ENCODE measurements at regions not wholly inside any gene's neighbourhood (a gene's known extent, or its start where the extent isn't known, plus 50 kb on each side); places are given as distances from the start of the nearest gene placed in this dataset.

DNA sequence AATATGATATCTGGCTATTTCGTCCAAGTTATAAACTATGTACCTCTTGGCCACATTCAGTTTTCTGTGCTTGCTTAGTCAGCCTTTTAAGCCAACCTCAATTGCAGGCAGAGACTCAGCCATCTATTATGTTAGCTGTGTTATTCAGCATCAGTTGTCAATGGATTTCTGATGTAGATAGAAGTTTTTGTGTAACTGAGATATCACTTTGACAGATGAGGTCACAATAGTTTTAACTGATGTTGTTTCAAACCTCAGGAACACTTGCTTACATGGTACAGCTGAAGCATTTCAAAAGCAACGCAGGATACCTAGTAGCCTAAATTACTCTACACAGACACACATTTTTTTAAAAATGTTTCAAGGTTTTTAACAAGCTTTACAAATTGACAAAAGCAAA is 1478.0 kb downstream of the NCAM2 start:
- TF ChIP-seq, protein P1, sequence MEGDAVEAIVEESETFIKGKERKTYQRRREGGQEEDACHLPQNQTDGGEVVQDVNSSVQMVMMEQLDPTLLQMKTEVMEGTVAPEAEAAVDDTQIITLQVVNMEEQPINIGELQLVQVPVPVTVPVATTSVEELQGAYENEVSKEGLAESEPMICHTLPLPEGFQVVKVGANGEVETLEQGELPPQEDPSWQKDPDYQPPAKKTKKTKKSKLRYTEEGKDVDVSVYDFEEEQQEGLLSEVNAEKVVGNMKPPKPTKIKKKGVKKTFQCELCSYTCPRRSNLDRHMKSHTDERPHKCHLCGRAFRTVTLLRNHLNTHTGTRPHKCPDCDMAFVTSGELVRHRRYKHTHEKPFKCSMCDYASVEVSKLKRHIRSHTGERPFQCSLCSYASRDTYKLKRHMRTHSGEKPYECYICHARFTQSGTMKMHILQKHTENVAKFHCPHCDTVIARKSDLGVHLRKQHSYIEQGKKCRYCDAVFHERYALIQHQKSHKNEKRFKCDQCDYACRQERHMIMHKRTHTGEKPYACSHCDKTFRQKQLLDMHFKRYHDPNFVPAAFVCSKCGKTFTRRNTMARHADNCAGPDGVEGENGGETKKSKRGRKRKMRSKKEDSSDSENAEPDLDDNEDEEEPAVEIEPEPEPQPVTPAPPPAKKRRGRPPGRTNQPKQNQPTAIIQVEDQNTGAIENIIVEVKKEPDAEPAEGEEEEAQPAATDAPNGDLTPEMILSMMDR (IDR thresholded peaks at IDR 0.05) = no peak
- no peak for TF ChIP-seq SIN3A (IDR thresholded peaks at IDR 0.05; ENCODE audit: borderline replicate concordance, low read depth, low read length)
- TF ChIP-seq POLR2AphosphoS5 (IDR thresholded peaks at IDR 0.05; ENCODE audit: low read depth, low read length) = no peak

Data from SK-N-SH (cell line).